Thymus (tissue), 11 donors: ENCODE measurements at regions not wholly inside any gene's neighbourhood (a gene's known extent, or its start where the extent isn't known, plus 50 kb on each side); places are given as distances from the start of the nearest gene placed in this dataset.

ENCODE experiments used
- DNase-seq, 9 donors: peaks; one replicate each; pipeline ENCODE4 v3.0.0-alpha.2; 2013; ENCODE audit warnings: low spot score in 9 of 9, low read depth in 6 of 9, missing footprints in 1 of 9
- H3K27ac ChIP-seq, 2 donors: one replicate each; pipeline ENCODE4 v1.5.1; 2013; ENCODE audit warnings: control low read depth in 1 of 2, low read depth in 1 of 2, low read length in 1 of 2, mild to moderate bottlenecking in 1 of 2, moderate library complexity in 1 of 2
- H3K27me3 ChIP-seq, 2 donors: one replicate each; pipeline ENCODE4 v1.5.1; 2013; ENCODE audit warnings: low read length in 1 of 2; ENCODE audit not compliant: control insufficient read depth in 2 of 2, insufficient read depth in 1 of 2
- H3K36me3 ChIP-seq, 2 donors: one replicate each; pipeline ENCODE4 v1.5.1; 2013; ENCODE audit warnings: low read length in 1 of 2, mild to moderate bottlenecking in 1 of 2, moderate library complexity in 1 of 2; ENCODE audit not compliant: control insufficient read depth in 2 of 2, insufficient read depth in 2 of 2
- H3K4me1 ChIP-seq, 2 donors: one replicate each; pipeline ENCODE4 v1.5.1; 2013; ENCODE audit warnings: low read length in 2 of 2; ENCODE audit not compliant: control insufficient read depth in 2 of 2, insufficient read depth in 2 of 2
- H3K4me3 ChIP-seq, 2 donors: one replicate each; pipeline ENCODE4 v1.5.1; 2013; ENCODE audit warnings: low read length in 2 of 2, control low read depth in 1 of 2, mild to moderate bottlenecking in 1 of 2
- H3K9me3 ChIP-seq, 2 donors: one replicate each; pipeline ENCODE4 v1.5.1; 2013; ENCODE audit warnings: low read length in 1 of 2, mild to moderate bottlenecking in 1 of 2; ENCODE audit not compliant: control insufficient read depth in 2 of 2, insufficient read depth in 1 of 2
- WGBS: extraction: QIAGEN DNeasy Blood & Tissue Kit; methylation state at CpG from one replicate; pipeline ENCODE4 v1.1.7; 2013; 5-methylcytosine and 5-hydroxymethylcytosine counted together
- donor health status: healthy.

GRCh38 chr2:12959935-12960334 is 243.2 kb downstream of the TRIB2 start:
- H3K27ac ChIP-seq, result no peak overlapping the region
- no peaks in the 10 kb centered on the region for H3K36me3 ChIP-seq
- no peak for DNase-seq
- H3K4me1 ChIP-seq, result no peaks in the 10 kb centered on the region
- no peak overlapping the region for H3K4me3 ChIP-seq
- no peaks in the 10 kb centered on the region for H3K27me3 ChIP-seq
- H3K9me3 ChIP-seq, result no peaks in the 10 kb centered on the region
- WGBS, result 87% methylated on average over 2 of the region's 2 CpGs

GRCh38 chr2:12960671-12961070 is 243.9 kb downstream of the TRIB2 start:
- Histone ChIP-seq H3K36me3 (no peaks in the 10 kb centered on the region), H3K9me3 (no peaks in the 10 kb centered on the region), H3K4me3 (no peak overlapping the region), H3K27ac (no peak overlapping the region), H3K4me1 (no peaks in the 10 kb centered on the region), H3K27me3 (no peaks in the 10 kb centered on the region)
- DNase-seq, result no peak
- 98% methylated on average over 1 of the region's 1 CpG for WGBS

GRCh38 chr2:12964904-12965539 is 248.3 kb downstream of the TRIB2 start:
- Histone ChIP-seq H3K27ac (no peak overlapping the region), H3K9me3 (no peaks in the 10 kb centered on the region), H3K27me3 (no peaks in the 10 kb centered on the region), H3K4me1 (no peaks in the 10 kb centered on the region), H3K36me3 (no peaks in the 10 kb centered on the region), H3K4me3 (no peak overlapping the region)
- no peak for DNase-seq
- WGBS, result 93% methylated on average over 5 of the region's 5 CpGs

GRCh38 chr2:12965540-12966269 is 249.0 kb downstream of the TRIB2 start:
- no peaks in the 10 kb centered on the region for H3K4me1 ChIP-seq
- DNase-seq, result peak in 3 of 9 donors; percentile 3 to 44 (median 16)
- H3K27ac ChIP-seq, result no peak overlapping the region
- no peaks in the 10 kb centered on the region for H3K9me3 ChIP-seq
- H3K4me3 ChIP-seq, result no peak overlapping the region
- H3K36me3 ChIP-seq, result no peaks in the 10 kb centered on the region
- no peaks in the 10 kb centered on the region for H3K27me3 ChIP-seq

- Histone ChIP-seq H3K4me1 (no peaks in the 10 kb centered on the region), H3K9me3 (no peaks in the 10 kb centered on the region), H3K27me3 (no peaks in the 10 kb centered on the region), H3K4me3 (no peak overlapping the region), H3K27ac (no peak overlapping the region), H3K36me3 (no peaks in the 10 kb centered on the region)
- DNase-seq, result no peak
- 97% methylated on average over 1 of the region's 1 CpG for WGBS
Observed at GRCh38 chr2:12967804-12968203, 251.1 kb downstream of the TRIB2 start.

- Histone ChIP-seq H3K9me3 (peaks cover 0 to 3% of the 10 kb centered on the region in 2 donors), H3K27me3 (no peaks in the 10 kb centered on the region), H3K27ac (no peak overlapping the region), H3K4me1 (no peaks in the 10 kb centered on the region), H3K4me3 (no peak overlapping the region), H3K36me3 (no peaks in the 10 kb centered on the region)
- 97% methylated on average over 3 of the region's 3 CpGs for WGBS
- no peak for DNase-seq
Observed at GRCh38 chr2:12968399-12968798, 251.7 kb downstream of the TRIB2 start.

GRCh38 chr2:12970861-12971260 is 254.1 kb downstream of the TRIB2 start:
- Histone ChIP-seq H3K9me3 (peaks cover 0 to 5% of the 10 kb centered on the region in 2 donors), H3K4me1 (no peaks in the 10 kb centered on the region), H3K27ac (no peak overlapping the region)

GRCh38 chr2:12971581-12972365 is 255.0 kb downstream of the TRIB2 start:
- H3K4me3 ChIP-seq, result no peak overlapping the region
- DNase-seq, result no peak
- H3K27me3 ChIP-seq, result no peaks in the 10 kb centered on the region
- peaks cover 0 to 5% of the 10 kb centered on the region in 2 donors for H3K9me3 ChIP-seq
- H3K27ac ChIP-seq, result no peak overlapping the region
- no peaks in the 10 kb centered on the region for H3K4me1 ChIP-seq
- WGBS, result 94% methylated on average over 4 of the region's 4 CpGs
- no peaks in the 10 kb centered on the region for H3K36me3 ChIP-seq

More at GRCh38 chr2:12970861-12971260, 254.1 kb downstream of the TRIB2 start:
- H3K27me3 ChIP-seq, result no peaks in the 10 kb centered on the region
- WGBS, result 90% methylated on average over 4 of the region's 4 CpGs
- no peak for DNase-seq
- H3K36me3 ChIP-seq, result no peaks in the 10 kb centered on the region
- no peak overlapping the region for H3K4me3 ChIP-seq
